Esophagus (tissue), 2 donors: ENCODE measurements at regions not wholly inside any gene's neighbourhood (a gene's known extent, or its start where the extent isn't known, plus 50 kb on each side); places are given as distances from the start of the nearest gene placed in this dataset.

ENCODE experiments used
- H3K27ac ChIP-seq, 2 donors: one replicate each; pipeline ENCODE4 v1.5.1; 2013; ENCODE audit warnings: low read depth in 2 of 2, mild to moderate bottlenecking in 2 of 2, inconsistent platforms in 1 of 2, low read length in 1 of 2, moderate library complexity in 1 of 2
- H3K27me3 ChIP-seq, 2 donors: one replicate each; pipeline ENCODE4 v1.6.1; 2013; ENCODE audit warnings: low read length in 2 of 2, control low read depth in 1 of 2, mild to moderate bottlenecking in 1 of 2; ENCODE audit not compliant: insufficient read depth in 2 of 2, control insufficient read depth in 1 of 2
- H3K36me3 ChIP-seq, 2 donors: one replicate each; pipeline ENCODE4 v1.6.1; 2013; ENCODE audit warnings: low read length in 1 of 2; ENCODE audit not compliant: control insufficient read depth in 2 of 2, insufficient read depth in 2 of 2
- H3K4me1 ChIP-seq, 2 donors: one replicate each; pipeline ENCODE4 v1.6.1; 2013; ENCODE audit warnings: low read length in 1 of 2; ENCODE audit not compliant: control insufficient read depth in 2 of 2, insufficient read depth in 2 of 2
- H3K4me3 ChIP-seq, 2 donors: one replicate each; pipeline ENCODE4 v1.5.1; 2013; ENCODE audit warnings: low read length in 2 of 2, mild to moderate bottlenecking in 2 of 2, low read depth in 1 of 2, moderate library complexity in 1 of 2
- H3K9me3 ChIP-seq, 2 donors: one replicate each; pipeline ENCODE4 v1.6.1; 2013; ENCODE audit warnings: mild to moderate bottlenecking in 2 of 2, low read depth in 1 of 2, low read length in 1 of 2, moderate library complexity in 1 of 2; ENCODE audit not compliant: control insufficient read depth in 2 of 2, insufficient read depth in 1 of 2
- WGBS, 2 donors: extraction: QIAGEN DNeasy Blood & Tissue Kit; methylation state at CpG; one replicate each; pipeline ENCODE4 v1.1.7; 2013; 5-methylcytosine and 5-hydroxymethylcytosine counted together
- donor health status: healthy with polysubstance abuse.
- donor health status: Bipolar disorder and iron deficiency.

DNA sequence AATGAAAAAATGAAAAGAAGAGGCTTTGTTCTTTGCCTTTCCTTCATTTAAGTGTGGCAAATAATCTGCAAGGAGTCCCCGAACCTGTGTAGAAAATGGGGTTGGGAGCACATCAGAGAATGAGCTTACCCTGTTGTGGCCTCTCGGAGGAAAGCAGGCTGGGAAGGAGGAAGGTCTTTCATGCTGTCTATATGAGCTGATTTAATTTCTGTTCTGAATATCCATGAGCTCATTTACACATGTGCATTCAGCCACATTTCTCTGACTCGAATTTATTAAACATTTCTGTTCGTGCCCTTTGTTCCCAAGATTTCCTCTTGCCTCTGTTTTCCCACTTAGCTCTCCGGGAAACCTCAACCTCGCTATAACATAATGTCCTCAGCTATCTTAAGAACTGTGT, 584.4 kb upstream of the CDH4 start:
- whole genome bisulfite sequencing, 2 donors, result 70 to 74% methylated on average over 6 of the region's 6 CpGs
- H3K27ac ChIP-seq, result no peak overlapping the region
- H3K4me1 ChIP-seq, result no peaks in the 10 kb centered on the region
- H3K36me3 ChIP-seq, result no peaks in the 10 kb centered on the region
- no peaks in the 10 kb centered on the region for H3K27me3 ChIP-seq
- H3K9me3 ChIP-seq, result peaks cover 0 to 2% of the 10 kb centered on the region in 2 donors
- H3K4me3 ChIP-seq, result no peak overlapping the region

DNA sequence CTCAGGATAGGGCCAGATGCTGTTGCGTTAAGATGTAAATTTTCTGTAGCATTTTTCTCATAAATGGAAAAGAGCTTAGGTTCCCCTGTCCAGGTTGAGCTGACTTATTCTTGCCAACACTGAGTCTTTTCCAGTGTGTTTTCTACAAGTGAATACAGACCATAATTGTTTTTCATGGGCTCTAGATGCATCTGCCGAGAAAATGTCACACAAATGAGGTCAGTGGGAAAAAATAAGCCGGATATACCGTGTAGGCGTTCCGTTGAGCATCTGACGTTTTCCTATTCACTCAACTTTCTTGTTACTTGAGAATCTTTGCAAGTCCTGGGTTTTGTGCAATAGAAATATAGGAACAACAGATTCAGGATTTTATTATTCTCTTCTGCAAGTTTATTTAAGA, 582.9 kb upstream of the CDH4 start:
- 79 to 86% methylated on average over 7 of the region's 7 CpGs for WGBS, 2 donors
- Histone ChIP-seq H3K4me1 (no peaks in the 10 kb centered on the region), H3K9me3 (peaks cover 0 to 2% of the 10 kb centered on the region in 2 donors), H3K27ac (no peak overlapping the region), H3K36me3 (no peaks in the 10 kb centered on the region), H3K27me3 (no peaks in the 10 kb centered on the region), H3K4me3 (no peak overlapping the region)

DNA sequence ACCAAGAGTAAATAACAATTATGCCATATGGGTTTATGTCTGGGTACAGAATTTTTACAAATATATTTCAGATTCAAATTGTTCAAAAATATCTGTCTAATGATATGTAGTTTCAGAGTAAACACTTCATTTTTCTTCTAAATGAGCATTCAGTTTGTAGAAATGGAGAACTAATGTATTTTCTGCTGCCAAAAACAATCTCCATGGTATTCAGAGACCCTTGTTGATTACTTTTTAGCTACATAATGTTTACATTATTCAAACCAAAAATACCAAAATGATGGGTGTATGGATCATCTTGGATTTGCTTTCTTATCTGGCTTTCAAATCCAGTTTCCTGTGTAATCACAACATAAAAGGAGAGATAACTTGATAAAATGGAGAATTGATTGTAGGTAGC, 576.0 kb upstream of the CDH4 start:
- no peak overlapping the region for H3K4me3 ChIP-seq
- H3K4me1 ChIP-seq, result no peaks in the 10 kb centered on the region
- no peak overlapping the region for H3K27ac ChIP-seq
- H3K36me3 ChIP-seq, result no peaks in the 10 kb centered on the region
- no peaks in the 10 kb centered on the region for H3K27me3 ChIP-seq
- H3K9me3 ChIP-seq, result peaks cover 0 to 2% of the 10 kb centered on the region in 2 donors

DNA sequence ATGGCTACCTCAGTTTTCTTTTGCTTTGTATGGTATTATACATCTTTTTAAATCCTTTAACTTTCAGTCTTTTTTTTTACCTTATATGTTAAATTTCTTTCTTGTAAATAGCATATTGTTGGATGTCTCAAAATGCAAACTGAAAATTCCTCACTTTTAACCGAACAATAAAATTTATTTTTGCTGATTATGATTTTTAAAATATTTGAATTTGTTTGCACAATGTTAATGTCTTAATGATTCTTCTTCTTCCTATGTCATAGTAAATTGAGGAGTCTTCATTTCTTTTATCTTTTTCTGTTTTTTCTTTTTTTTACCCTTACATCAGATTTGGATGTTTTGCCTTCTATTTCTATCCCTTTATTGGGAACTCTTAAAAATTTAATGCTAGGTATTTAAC, 574.2 kb upstream of the CDH4 start:
- Histone ChIP-seq H3K4me3 (no peak overlapping the region), H3K4me1 (no peaks in the 10 kb centered on the region), H3K27me3 (no peaks in the 10 kb centered on the region), H3K27ac (no peak overlapping the region), H3K9me3 (peaks cover 0 to 2% of the 10 kb centered on the region in 2 donors), H3K36me3 (no peaks in the 10 kb centered on the region)
- WGBS, 2 donors, result 75 to 89% methylated on average over 1 of the region's 1 CpG

DNA sequence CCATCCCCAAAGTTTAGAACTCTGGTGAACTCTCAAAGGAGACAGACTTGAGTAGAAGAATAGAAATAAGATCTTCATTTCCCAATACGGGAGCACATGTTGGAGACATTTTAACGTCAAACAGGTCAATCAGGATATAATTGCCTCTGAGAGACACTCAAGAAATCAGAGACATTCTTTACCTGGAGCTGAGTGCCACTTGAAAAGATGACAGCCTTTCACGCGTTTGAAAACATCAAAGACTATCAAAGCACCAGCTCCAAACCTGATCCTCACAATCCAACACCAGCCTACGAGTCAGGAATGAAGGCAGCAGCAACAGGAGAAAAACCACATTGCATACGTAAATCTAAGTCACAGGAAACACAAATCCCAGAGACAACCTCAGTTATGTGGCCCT, 571.5 kb upstream of the CDH4 start:
- Histone ChIP-seq H3K27me3 (no peaks in the 10 kb centered on the region), H3K4me3 (no peak overlapping the region), H3K9me3 (peaks cover 2 to 5% of the 10 kb centered on the region in 2 donors), H3K4me1 (no peaks in the 10 kb centered on the region), H3K36me3 (no peaks in the 10 kb centered on the region), H3K27ac (no peak overlapping the region)
- 68 to 73% methylated on average over 6 of the region's 6 CpGs for WGBS, 2 donors

DNA sequence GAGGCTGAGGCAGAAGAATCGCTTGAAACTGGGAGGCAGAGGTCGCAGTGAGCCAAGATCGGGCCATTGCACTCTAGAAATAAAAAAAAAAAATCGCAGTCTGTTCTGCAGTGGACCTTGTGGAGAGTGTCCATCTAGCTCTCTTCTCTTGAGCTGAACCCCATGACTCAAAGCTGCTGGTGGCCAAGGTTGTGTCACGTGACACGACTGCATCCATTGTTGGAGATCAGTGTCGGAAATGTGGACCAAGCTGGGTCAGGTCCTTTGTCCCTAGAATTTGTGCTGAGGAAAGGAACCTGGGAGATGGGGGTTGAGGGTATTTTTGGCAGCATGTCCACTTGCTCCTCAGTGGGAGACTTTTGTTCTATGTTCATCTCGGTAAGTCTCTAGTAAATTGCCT, 564.8 kb upstream of the CDH4 start:
- peaks cover 0 to 5% of the 10 kb centered on the region in 2 donors for H3K9me3 ChIP-seq
- H3K4me3 ChIP-seq, result no peak overlapping the region
- H3K27ac ChIP-seq, result no peak overlapping the region
- no peaks in the 10 kb centered on the region for H3K36me3 ChIP-seq
- 91 to 92% methylated on average over 8 of the region's 8 CpGs for whole genome bisulfite sequencing, 2 donors
- H3K27me3 ChIP-seq, result no peaks in the 10 kb centered on the region
- H3K4me1 ChIP-seq, result no peaks in the 10 kb centered on the region

DNA sequence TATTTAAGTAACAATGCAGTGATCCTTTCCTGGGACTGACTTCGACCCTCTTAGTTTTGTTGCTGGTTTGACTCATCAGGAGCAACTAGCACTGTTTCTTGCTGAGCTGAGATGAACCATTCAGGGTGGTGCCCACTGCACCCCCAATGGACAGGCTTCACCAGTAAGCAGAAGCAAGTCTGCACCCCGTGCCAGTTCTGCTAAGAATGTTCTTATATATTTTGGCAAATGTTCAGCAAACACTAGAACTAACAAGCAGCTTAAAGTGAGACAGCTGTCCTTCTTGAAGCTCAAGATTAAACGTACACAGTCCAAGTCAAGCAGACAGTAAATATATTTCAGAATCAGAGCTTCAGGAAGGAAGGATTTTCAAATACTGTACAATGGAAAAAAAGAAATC, 561.3 kb upstream of the CDH4 start:
- Histone ChIP-seq H3K9me3 (no peaks in the 10 kb centered on the region), H3K36me3 (no peaks in the 10 kb centered on the region), H3K27ac (no peak overlapping the region), H3K4me1 (no peaks in the 10 kb centered on the region), H3K27me3 (no peaks in the 10 kb centered on the region), H3K4me3 (no peak overlapping the region)
- 46 to 54% methylated on average over 3 of the region's 3 CpGs for WGBS, 2 donors

DNA sequence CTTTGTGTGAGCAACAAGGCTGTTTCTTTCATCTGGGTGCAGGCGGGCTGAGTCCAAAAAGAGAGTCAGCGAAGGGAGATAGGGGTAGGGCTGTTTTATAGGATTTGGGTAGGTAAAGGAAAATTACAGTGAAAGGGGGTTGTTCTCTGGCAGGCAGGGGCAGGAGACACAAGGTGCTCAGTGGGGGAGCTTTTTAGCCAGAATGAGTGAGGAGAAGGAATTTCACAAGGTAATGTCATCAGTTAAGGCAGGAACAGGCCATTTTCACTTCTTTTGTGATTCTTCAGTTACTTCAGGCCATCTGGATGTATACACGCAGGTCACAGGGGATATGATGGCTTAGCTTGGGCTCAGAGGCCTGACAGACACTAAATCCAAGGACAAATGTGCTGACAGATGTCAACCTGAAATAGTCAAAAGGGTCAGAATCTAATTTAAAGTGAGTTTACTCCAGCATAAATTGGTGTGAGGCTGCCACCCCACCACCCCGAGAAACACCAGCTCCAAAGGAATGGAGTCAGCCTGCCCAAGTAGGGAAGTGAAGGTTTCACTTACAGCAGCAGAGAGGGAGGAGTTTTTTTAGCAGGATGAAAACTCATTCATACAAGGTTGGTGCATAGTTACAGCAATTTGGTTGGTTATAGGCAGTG, 560.0 kb upstream of the CDH4 start:
- no peak overlapping the region for H3K4me3 ChIP-seq
- H3K27me3 ChIP-seq, result no peaks in the 10 kb centered on the region
- WGBS, 2 donors, result 63 to 64% methylated on average over 4 of the region's 4 CpGs
- no peaks in the 10 kb centered on the region for H3K36me3 ChIP-seq
- H3K4me1 ChIP-seq, result no peaks in the 10 kb centered on the region
- H3K9me3 ChIP-seq, result no peaks in the 10 kb centered on the region
- no peak overlapping the region for H3K27ac ChIP-seq

DNA sequence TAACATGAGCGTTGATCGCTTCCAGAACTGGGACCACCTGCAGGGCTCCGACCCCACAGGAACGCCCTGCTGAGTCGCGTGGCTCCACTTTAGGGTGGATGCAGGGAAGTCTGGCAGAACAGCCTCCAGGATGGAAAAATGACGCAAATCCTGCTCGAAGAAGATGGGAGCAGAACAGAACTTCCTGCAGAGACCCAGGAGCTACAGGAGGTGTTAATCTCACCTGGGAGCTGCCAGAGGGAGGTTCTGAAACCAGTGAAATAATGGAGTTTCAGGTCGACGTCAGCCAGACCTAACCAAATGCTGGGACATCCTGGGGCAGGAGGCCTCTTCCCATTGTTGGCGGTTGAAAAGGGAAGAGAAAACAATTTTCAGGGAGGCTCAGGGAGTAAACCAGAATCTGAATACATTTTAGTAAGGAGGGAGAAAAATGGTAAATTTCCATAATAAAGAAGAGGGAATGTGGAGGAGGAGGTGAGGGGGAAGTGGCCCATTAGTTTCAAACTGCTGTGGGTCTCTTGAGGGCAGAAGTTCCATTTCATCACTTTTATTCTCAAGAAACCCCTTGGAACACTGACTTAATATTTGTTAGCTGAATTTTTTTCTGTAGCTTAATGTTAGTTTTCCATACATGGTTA, 558.4 kb upstream of the CDH4 start:
- no peaks in the 10 kb centered on the region for H3K36me3 ChIP-seq
- H3K4me3 ChIP-seq, result no peak overlapping the region
- WGBS, 2 donors, result 53 to 57% methylated on average over 11 of the region's 11 CpGs
- H3K27ac ChIP-seq, result no peak overlapping the region
- no peaks in the 10 kb centered on the region for H3K27me3 ChIP-seq
- H3K9me3 ChIP-seq, result no peaks in the 10 kb centered on the region
- H3K4me1 ChIP-seq, result no peaks in the 10 kb centered on the region

DNA sequence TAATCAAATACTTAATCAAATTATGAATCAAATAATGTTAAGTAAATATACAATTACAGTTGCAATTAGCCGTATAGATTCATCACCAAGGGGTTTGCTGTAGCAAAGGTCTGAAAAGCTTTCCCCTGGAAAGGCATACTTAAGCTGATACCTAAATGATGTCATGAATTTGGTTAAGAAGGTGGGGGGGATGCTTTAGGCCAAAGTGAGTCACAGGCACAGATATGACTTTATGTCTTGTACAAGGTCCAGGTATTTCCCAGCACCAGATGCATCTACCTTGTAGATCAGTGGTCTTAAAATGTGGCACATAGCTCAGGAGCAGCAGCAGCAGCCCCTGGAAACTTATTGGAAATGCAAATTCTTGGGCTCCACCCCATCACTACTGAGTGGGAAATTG, 557.3 kb upstream of the CDH4 start:
- H3K36me3 ChIP-seq, result no peaks in the 10 kb centered on the region
- H3K4me3 ChIP-seq, result no peak overlapping the region
- WGBS, 2 donors, result 87 to 91% methylated on average over 1 of the region's 1 CpG
- H3K4me1 ChIP-seq, result no peaks in the 10 kb centered on the region
- H3K27me3 ChIP-seq, result no peaks in the 10 kb centered on the region
- H3K9me3 ChIP-seq, result peaks cover 0 to 3% of the 10 kb centered on the region in 2 donors
- H3K27ac ChIP-seq, result no peak overlapping the region
